ENCODE measurements at regions not wholly inside any gene's neighbourhood (a gene's known extent, or its start where the extent isn't known, plus 50 kb on each side); places are given as distances from the start of the nearest gene placed in this dataset.

DNA sequence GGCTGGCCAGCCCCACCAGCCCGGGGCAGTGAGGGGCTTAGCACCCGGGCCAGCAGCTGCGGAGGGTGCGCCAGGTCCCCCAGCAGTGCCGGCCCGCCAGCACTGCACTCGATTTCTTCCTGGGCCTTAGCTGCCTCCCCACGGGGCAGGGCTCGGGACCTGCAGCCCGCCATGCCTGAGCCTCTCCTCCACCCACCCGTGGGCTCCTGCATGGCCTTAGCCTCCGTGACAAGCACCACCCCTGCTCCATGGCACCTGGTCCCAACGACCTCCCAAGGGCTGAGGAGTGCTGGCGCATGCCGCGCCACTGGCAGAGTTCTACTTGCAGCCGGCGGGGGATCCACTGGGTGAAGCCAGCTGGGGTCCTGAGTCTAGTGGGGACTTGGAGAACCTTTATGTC is 452.6 kb downstream of the AGTPBP1 start:
- no peak for TF ChIP-seq POLR2A (IDR thresholded peaks at IDR 0.05)
- TF ChIP-seq, protein P1, sequence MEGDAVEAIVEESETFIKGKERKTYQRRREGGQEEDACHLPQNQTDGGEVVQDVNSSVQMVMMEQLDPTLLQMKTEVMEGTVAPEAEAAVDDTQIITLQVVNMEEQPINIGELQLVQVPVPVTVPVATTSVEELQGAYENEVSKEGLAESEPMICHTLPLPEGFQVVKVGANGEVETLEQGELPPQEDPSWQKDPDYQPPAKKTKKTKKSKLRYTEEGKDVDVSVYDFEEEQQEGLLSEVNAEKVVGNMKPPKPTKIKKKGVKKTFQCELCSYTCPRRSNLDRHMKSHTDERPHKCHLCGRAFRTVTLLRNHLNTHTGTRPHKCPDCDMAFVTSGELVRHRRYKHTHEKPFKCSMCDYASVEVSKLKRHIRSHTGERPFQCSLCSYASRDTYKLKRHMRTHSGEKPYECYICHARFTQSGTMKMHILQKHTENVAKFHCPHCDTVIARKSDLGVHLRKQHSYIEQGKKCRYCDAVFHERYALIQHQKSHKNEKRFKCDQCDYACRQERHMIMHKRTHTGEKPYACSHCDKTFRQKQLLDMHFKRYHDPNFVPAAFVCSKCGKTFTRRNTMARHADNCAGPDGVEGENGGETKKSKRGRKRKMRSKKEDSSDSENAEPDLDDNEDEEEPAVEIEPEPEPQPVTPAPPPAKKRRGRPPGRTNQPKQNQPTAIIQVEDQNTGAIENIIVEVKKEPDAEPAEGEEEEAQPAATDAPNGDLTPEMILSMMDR (IDR thresholded peaks at IDR 0.05): no peak
